ENCODE measurements at regions not wholly inside any gene's neighbourhood (a gene's known extent, or its start where the extent isn't known, plus 50 kb on each side); places are given as distances from the start of the nearest gene placed in this dataset.

- CTCF ChIA-PET: no interaction called here
- intact Hi-C loops (cut with micrococcal nuclease): no loop called here
- H3K27me3 ChIP-seq (ENCODE audit: low read length): no peaks in the 10 kb centered on the region
- no peak for TF ChIP-seq CTCF (conservative IDR thresholded peaks at IDR 0.05; ENCODE audit: low read depth, low read length)
- TF ChIP-seq EZH2phosphoT487 (IDR thresholded peaks at IDR 0.05; ENCODE audit: borderline replicate concordance, low read length): no peak
- no peak for TF ChIP-seq EZH2 (IDR thresholded peaks at IDR 0.05; ENCODE audit: low read length, unreplicated experiment)
- no peaks in the 10 kb centered on the region for H3K9me2 ChIP-seq (replicated peaks; ENCODE audit: low read length)
- H3K4me3 ChIP-seq (ENCODE audit: low read length): no peak overlapping the region
- H3K4me1 ChIP-seq (ENCODE audit: insufficient read depth, low read length): no peaks in the 10 kb centered on the region
- POLR2A ChIA-PET (ENCODE audit: unreplicated experiment): no interaction called here
- no peaks in the 10 kb centered on the region for H3K36me3 ChIP-seq (ENCODE audit: low read depth, low read length)
- ATAC-seq (no peak), DNase-seq (no peak)
- H3K9ac ChIP-seq (ENCODE audit: low read length): no peak overlapping the region
- no peak overlapping the region for H2AFZ ChIP-seq (ENCODE audit: low read length)
- H3K4me2 ChIP-seq (ENCODE audit: low read length): no peak overlapping the region
- H3K9me3 ChIP-seq (ENCODE audit: low read length): no peaks in the 10 kb centered on the region
- BruUV-seq (replicated peaks): no TSS peak
- no peaks in the 10 kb centered on the region for H3F3A ChIP-seq (ENCODE audit: low read length, unreplicated experiment)
- no peaks in the 10 kb centered on the region for H3K79me2 ChIP-seq (ENCODE audit: low read length)
- no peaks in the 10 kb centered on the region for H4K20me1 ChIP-seq (ENCODE audit: low read length)
- H3K27ac ChIP-seq (ENCODE audit: low read length): no peak overlapping the region
These were observed 1923.0 kb upstream of the PIK3C3 start for GRCh38 chr18:40032076-40032475.

GRCh38 chr18:40031435-40031834, 1923.6 kb upstream of the PIK3C3 start:
- ChIA-PET CTCF (no interaction called here), POLR2A (ENCODE audit: unreplicated experiment) (no interaction called here)
- TF ChIP-seq CTCF (conservative IDR thresholded peaks at IDR 0.05; ENCODE audit: low read depth, low read length) (no peak), EZH2phosphoT487 (IDR thresholded peaks at IDR 0.05; ENCODE audit: borderline replicate concordance, low read length) (no peak), EZH2 (IDR thresholded peaks at IDR 0.05; ENCODE audit: low read length, unreplicated experiment) (no peak)
- Histone ChIP-seq H2AFZ (ENCODE audit: low read length) (no peak overlapping the region), H3K4me1 (ENCODE audit: insufficient read depth, low read length) (no peaks in the 10 kb centered on the region), H3F3A (ENCODE audit: low read length, unreplicated experiment) (no peaks in the 10 kb centered on the region), H3K9ac (ENCODE audit: low read length) (no peak overlapping the region), H3K27ac (ENCODE audit: low read length) (no peak overlapping the region), H3K36me3 (ENCODE audit: low read depth, low read length) (no peaks in the 10 kb centered on the region), H4K20me1 (ENCODE audit: low read length) (no peaks in the 10 kb centered on the region), H3K4me2 (ENCODE audit: low read length) (no peak overlapping the region), H3K4me3 (ENCODE audit: low read length) (no peak overlapping the region), H3K79me2 (ENCODE audit: low read length) (no peaks in the 10 kb centered on the region), H3K9me3 (ENCODE audit: low read length) (no peaks in the 10 kb centered on the region), H3K9me2 (replicated peaks; ENCODE audit: low read length) (no peaks in the 10 kb centered on the region), H3K27me3 (ENCODE audit: low read length) (no peaks in the 10 kb centered on the region)
- intact Hi-C loops (cut with micrococcal nuclease): no loop called here
- ATAC-seq (no peak), DNase-seq (no peak)
- no TSS peak for BruUV-seq (replicated peaks)

GRCh38 chr18:40019797-40020392, 1935.1 kb upstream of the PIK3C3 start:
- ATAC-seq (no peak), DNase-seq (no peak)
- Histone ChIP-seq H3K9me2 (replicated peaks; ENCODE audit: low read length) (no peaks in the 10 kb centered on the region), H3K27ac (ENCODE audit: low read length) (no peak overlapping the region), H2AFZ (ENCODE audit: low read length) (no peak overlapping the region), H3K4me1 (ENCODE audit: insufficient read depth, low read length) (no peaks in the 10 kb centered on the region), H3K79me2 (ENCODE audit: low read length) (no peaks in the 10 kb centered on the region), H3K4me2 (ENCODE audit: low read length) (no peak overlapping the region), H3K9ac (ENCODE audit: low read length) (no peak overlapping the region), H3K4me3 (ENCODE audit: low read length) (no peak overlapping the region), H3F3A (ENCODE audit: low read length, unreplicated experiment) (no peaks in the 10 kb centered on the region), H4K20me1 (ENCODE audit: low read length) (no peaks in the 10 kb centered on the region), H3K9me3 (ENCODE audit: low read length) (no peaks in the 10 kb centered on the region), H3K27me3 (ENCODE audit: low read length) (no peaks in the 10 kb centered on the region), H3K36me3 (ENCODE audit: low read depth, low read length) (no peaks in the 10 kb centered on the region)
- no peak for TF ChIP-seq CTCF (conservative IDR thresholded peaks at IDR 0.05; ENCODE audit: low read depth, low read length)
- TF ChIP-seq EZH2phosphoT487 (IDR thresholded peaks at IDR 0.05; ENCODE audit: borderline replicate concordance, low read length): no peak
- BruUV-seq (replicated peaks): no TSS peak
- intact Hi-C loops (cut with micrococcal nuclease): no loop called here
- ChIA-PET CTCF (no interaction called here), POLR2A (ENCODE audit: unreplicated experiment) (no interaction called here)
